ENCODE measurements at regions not wholly inside any gene's neighbourhood (a gene's known extent, or its start where the extent isn't known, plus 50 kb on each side); places are given as distances from the start of the nearest gene placed in this dataset.

DNA sequence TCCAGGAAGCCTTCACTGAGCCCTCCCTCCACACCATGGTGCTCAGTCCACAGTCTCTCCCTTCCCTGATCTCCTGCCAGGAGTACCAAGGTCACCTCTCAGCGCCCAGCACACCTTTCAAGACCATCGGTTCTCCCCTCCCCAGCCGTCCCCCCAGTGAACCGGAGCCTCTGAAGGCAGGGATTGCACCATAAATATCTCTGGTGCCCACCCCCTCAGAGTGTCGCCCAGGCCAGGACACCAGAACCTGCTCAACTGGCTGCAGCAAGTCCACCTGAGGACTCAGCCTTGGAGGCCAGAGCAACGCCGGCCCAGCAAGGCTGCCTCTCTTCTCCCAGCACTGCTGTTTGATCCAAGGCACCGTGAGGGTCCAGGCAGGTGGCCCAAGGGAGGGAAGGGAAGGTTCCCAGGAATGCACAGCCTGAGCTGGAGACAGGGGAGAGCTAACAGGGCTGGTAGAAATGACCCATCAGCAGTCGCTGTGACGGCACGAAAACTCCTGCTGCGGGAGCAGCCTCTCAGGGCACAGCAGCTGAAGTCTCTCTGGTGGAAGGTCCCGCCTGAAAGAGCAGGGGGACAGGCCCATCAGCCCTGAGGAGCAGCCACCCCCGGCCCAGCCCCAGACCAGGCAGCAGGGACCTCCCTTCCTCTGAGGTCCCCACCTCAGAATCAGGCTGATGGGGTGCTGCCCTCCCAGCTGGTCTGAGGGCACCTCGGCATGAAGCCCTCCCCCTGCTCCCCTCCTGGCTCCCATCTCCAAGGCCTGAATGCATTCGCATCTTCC is 80.3 kb downstream of the BUD13 start:
- Histone ChIP-seq H3K36me3 (ENCODE audit: control insufficient read depth in 2 of 2, insufficient read depth in 2 of 2, low read length in 1 of 2) (no peaks in the 10 kb centered on the region), H3K9me3 (ENCODE audit: control insufficient read depth in 2 of 2, insufficient read depth in 1 of 2, low read length in 1 of 2) (no peaks in the 10 kb centered on the region), H3K27me3 (ENCODE audit: control insufficient read depth in 2 of 2, insufficient read depth in 1 of 2, low read length in 1 of 2) (peaks cover 2 to 11% of the 10 kb centered on the region in 2 donors), H3K4me1 (ENCODE audit: control insufficient read depth in 2 of 2, insufficient read depth in 2 of 2, low read length in 2 of 2) (no peaks in the 10 kb centered on the region), H3K4me3 (ENCODE audit: low read length in 2 of 2) (no peak overlapping the region), H3K27ac (ENCODE audit: low read depth in 1 of 2, low read length in 1 of 2) (no peak overlapping the region)
- WGBS: 88% methylated on average over 16 of the region's 16 CpGs
- DNase-seq (ENCODE audit: low read depth in 6 of 9, low spot score in 9 of 9): no peak

DNA sequence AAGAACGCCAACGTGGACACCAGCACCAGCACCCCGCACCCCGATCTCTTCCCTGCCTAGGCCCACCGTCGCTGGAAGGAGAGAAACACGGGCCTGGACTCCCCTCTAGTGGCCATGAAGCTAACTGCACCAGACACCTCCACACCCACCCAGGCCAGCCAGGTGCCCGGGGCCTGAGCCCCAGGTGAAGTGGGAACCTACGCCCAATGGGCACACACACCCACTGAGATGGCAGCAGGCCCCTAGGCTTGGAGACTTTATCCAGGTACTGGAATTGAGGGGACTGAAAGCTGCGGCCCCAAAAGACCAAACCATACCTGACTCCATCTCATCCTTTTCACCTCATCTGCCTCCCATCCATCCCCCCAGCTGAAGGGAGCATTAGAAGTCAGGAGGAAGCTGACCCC is 81.0 kb downstream of the BUD13 start:
- no peak overlapping the region for H3K4me3 ChIP-seq (ENCODE audit: low read length in 2 of 2)
- H3K9me3 ChIP-seq (ENCODE audit: control insufficient read depth in 2 of 2, insufficient read depth in 1 of 2, low read length in 1 of 2): no peaks in the 10 kb centered on the region
- no peak overlapping the region for H3K27ac ChIP-seq (ENCODE audit: low read depth in 1 of 2, low read length in 1 of 2)
- H3K36me3 ChIP-seq (ENCODE audit: control insufficient read depth in 2 of 2, insufficient read depth in 2 of 2, low read length in 1 of 2): no peaks in the 10 kb centered on the region
- DNase-seq (ENCODE audit: low read depth in 6 of 9, low spot score in 9 of 9): peak in 6 of 9 donors; percentile 32 to 63 (median 48)
- peaks cover 2 to 11% of the 10 kb centered on the region in 2 donors for H3K27me3 ChIP-seq (ENCODE audit: control insufficient read depth in 2 of 2, insufficient read depth in 1 of 2, low read length in 1 of 2)
- 17% methylated on average over 10 of the region's 10 CpGs for WGBS
- H3K4me1 ChIP-seq (ENCODE audit: control insufficient read depth in 2 of 2, insufficient read depth in 2 of 2, low read length in 2 of 2): no peaks in the 10 kb centered on the region

- H3K4me1 ChIP-seq (ENCODE audit: control insufficient read depth in 2 of 2, insufficient read depth in 2 of 2, low read length in 2 of 2): no peaks in the 10 kb centered on the region
- H3K36me3 ChIP-seq (ENCODE audit: control insufficient read depth in 2 of 2, insufficient read depth in 2 of 2, low read length in 1 of 2): no peaks in the 10 kb centered on the region
- WGBS: 79% methylated on average over 9 of the region's 9 CpGs
- no peak overlapping the region for H3K27ac ChIP-seq (ENCODE audit: low read depth in 1 of 2, low read length in 1 of 2)
- no peak for DNase-seq (ENCODE audit: low read depth in 6 of 9, low spot score in 9 of 9)
- no peaks in the 10 kb centered on the region for H3K9me3 ChIP-seq (ENCODE audit: control insufficient read depth in 2 of 2, insufficient read depth in 1 of 2, low read length in 1 of 2)
- H3K27me3 ChIP-seq (ENCODE audit: control insufficient read depth in 2 of 2, insufficient read depth in 1 of 2, low read length in 1 of 2): peaks cover 0 to 6% of the 10 kb centered on the region in 2 donors
- no peak overlapping the region for H3K4me3 ChIP-seq (ENCODE audit: low read length in 2 of 2)
These were observed 82.2 kb downstream of the BUD13 start for GRCh38 chr11:116690611-116691010.

DNA sequence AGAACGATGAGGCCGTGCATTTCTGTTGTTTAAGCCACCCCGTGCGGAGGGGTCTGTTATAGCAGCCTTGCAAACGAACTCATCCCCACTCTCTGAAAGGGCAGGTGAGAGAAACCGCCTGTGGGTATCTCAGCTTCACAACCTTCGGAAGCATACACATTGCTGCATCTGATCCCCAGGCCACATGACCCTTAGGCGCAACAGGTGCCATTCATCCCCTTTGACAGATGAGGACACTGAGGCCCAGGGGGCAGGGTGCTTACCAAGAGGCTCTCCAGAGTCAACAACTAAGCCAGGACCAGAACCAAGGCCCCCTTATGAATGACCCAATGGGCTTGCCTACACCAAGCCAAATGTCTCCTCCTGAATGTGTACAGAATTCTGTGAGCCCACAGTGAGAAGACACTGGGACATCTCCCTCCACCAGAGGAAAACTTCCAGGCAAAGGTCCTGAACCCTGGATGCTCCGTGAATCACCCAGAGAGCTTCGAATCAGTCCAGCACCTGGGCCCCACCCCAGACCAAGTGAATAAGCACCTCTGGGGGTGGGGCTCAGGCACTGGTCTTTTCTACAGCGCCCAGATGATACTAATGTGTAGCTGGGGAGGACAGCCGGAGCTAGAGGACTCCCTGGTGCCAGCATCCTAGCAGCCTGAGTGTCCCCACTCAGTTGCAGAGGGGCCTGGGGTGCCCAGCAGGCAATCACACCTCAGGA is 83.2 kb downstream of the BUD13 start:
- no peaks in the 10 kb centered on the region for H3K4me1 ChIP-seq (ENCODE audit: control insufficient read depth in 2 of 2, insufficient read depth in 2 of 2, low read length in 2 of 2)
- no peak for DNase-seq (ENCODE audit: low read depth in 6 of 9, low spot score in 9 of 9)
- no peaks in the 10 kb centered on the region for H3K9me3 ChIP-seq (ENCODE audit: control insufficient read depth in 2 of 2, insufficient read depth in 1 of 2, low read length in 1 of 2)
- no peaks in the 10 kb centered on the region for H3K36me3 ChIP-seq (ENCODE audit: control insufficient read depth in 2 of 2, insufficient read depth in 2 of 2, low read length in 1 of 2)
- 88% methylated on average over 12 of the region's 12 CpGs for WGBS
- H3K27ac ChIP-seq (ENCODE audit: low read depth in 1 of 2, low read length in 1 of 2): no peak overlapping the region
- H3K4me3 ChIP-seq (ENCODE audit: low read length in 2 of 2): no peak overlapping the region
- H3K27me3 ChIP-seq (ENCODE audit: control insufficient read depth in 2 of 2, insufficient read depth in 1 of 2, low read length in 1 of 2): peaks cover 0 to 6% of the 10 kb centered on the region in 2 donors

DNA sequence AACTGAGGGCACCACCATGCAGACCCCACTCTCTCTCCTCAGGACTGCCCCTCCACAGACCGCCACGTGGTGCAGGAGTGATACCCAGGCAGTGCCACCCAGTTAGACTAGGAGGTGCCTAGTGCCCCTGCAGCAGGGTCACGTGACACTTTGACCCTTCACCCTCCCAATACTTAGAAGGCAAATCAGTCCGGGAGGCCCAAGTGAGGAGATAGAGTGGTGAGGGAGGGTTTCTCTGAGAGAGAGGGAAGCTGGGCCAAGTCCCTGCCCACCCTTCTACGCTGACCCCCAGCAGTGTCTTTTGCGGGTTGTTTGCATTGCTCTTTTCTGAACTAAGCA is 84.6 kb downstream of the BUD13 start:
- Histone ChIP-seq H3K27me3 (ENCODE audit: control insufficient read depth in 2 of 2, insufficient read depth in 1 of 2, low read length in 1 of 2) (peaks cover 0 to 2% of the 10 kb centered on the region in 2 donors), H3K36me3 (ENCODE audit: control insufficient read depth in 2 of 2, insufficient read depth in 2 of 2, low read length in 1 of 2) (no peaks in the 10 kb centered on the region), H3K4me3 (ENCODE audit: low read length in 2 of 2) (no peak overlapping the region), H3K9me3 (ENCODE audit: control insufficient read depth in 2 of 2, insufficient read depth in 1 of 2, low read length in 1 of 2) (no peaks in the 10 kb centered on the region), H3K4me1 (ENCODE audit: control insufficient read depth in 2 of 2, insufficient read depth in 2 of 2, low read length in 2 of 2) (no peaks in the 10 kb centered on the region), H3K27ac (ENCODE audit: low read depth in 1 of 2, low read length in 1 of 2) (no peak overlapping the region)
- 90% methylated on average over 6 of the region's 6 CpGs for WGBS
- no peak for DNase-seq (ENCODE audit: low read depth in 6 of 9, low spot score in 9 of 9)

DNA sequence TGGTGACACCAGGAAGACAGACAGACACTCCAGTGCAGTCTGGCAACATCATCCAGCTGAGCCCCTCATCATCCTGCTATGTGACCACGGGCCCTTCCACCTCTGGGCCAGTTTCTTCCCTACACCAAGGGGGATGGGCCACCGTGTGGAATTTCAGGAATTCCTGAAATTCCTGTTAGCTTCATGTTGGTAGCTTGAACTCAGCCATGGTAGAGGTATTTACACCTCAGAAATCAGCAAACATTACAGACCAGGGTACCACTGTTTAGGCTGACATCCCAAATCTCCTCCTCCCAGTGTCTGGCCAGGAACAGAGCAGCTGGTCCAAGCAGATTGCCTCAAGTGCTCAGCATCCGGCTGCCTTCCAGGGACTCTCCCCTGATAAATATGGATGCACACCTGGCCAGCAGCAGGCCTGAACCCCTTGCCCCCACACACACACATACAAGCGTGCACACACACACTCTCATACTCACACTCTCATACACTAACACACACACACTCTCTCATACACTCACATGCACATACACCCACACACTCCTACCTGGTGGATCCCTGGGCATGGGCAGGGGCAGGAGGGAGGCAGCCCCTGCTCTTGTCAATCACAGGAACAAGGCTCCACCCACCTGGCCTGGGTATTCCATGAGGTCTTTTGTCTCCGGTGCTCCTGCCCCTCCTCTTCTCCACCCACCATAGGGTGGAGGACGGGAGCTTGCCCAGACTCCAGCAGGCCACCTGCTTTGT is 85.2 kb downstream of the BUD13 start:
- H3K9me3 ChIP-seq (ENCODE audit: control insufficient read depth in 2 of 2, insufficient read depth in 1 of 2, low read length in 1 of 2): no peaks in the 10 kb centered on the region
- whole genome bisulfite sequencing: 71% methylated on average over 6 of the region's 6 CpGs
- no peak overlapping the region for H3K4me3 ChIP-seq (ENCODE audit: low read length in 2 of 2)
- H3K27me3 ChIP-seq (ENCODE audit: control insufficient read depth in 2 of 2, insufficient read depth in 1 of 2, low read length in 1 of 2): peaks cover 0 to under 1% of the 10 kb centered on the region in 2 donors
- no peak for DNase-seq (ENCODE audit: low read depth in 6 of 9, low spot score in 9 of 9)
- no peak overlapping the region for H3K27ac ChIP-seq (ENCODE audit: low read depth in 1 of 2, low read length in 1 of 2)
- no peaks in the 10 kb centered on the region for H3K36me3 ChIP-seq (ENCODE audit: control insufficient read depth in 2 of 2, insufficient read depth in 2 of 2, low read length in 1 of 2)
- H3K4me1 ChIP-seq (ENCODE audit: control insufficient read depth in 2 of 2, insufficient read depth in 2 of 2, low read length in 2 of 2): no peaks in the 10 kb centered on the region

- Histone ChIP-seq H3K36me3 (ENCODE audit: control insufficient read depth in 2 of 2, insufficient read depth in 2 of 2, low read length in 1 of 2) (no peaks in the 10 kb centered on the region), H3K27ac (ENCODE audit: low read depth in 1 of 2, low read length in 1 of 2) (no peak overlapping the region), H3K4me3 (ENCODE audit: low read length in 2 of 2) (no peak overlapping the region), H3K9me3 (ENCODE audit: control insufficient read depth in 2 of 2, insufficient read depth in 1 of 2, low read length in 1 of 2) (no peaks in the 10 kb centered on the region), H3K27me3 (ENCODE audit: control insufficient read depth in 2 of 2, insufficient read depth in 1 of 2, low read length in 1 of 2) (no peaks in the 10 kb centered on the region), H3K4me1 (ENCODE audit: control insufficient read depth in 2 of 2, insufficient read depth in 2 of 2, low read length in 2 of 2) (no peaks in the 10 kb centered on the region)
- WGBS: 76% methylated on average over 9 of the region's 9 CpGs
- no peak for DNase-seq (ENCODE audit: low read depth in 6 of 9, low spot score in 9 of 9)
These were observed 85.9 kb downstream of the BUD13 start for GRCh38 chr11:116686866-116687265.

DNA sequence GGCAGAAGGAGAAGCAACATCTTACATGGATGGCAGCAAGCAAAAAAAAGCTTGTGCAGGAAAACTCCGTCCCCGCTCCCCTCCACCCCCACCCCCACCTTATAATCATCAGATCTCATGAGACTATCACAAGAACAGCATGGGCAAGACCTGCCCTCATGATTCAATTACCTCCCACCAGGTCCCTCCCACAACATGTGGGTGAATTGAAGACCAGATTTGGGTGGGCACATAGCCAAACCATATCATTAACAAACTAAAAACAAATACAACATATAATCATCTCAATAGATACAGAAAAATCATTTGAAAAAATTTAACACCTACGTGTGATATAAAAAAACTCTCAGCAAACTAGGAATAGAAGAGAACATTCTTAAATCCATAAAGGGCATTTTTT is 88.8 kb downstream of the BUD13 start:
- no peak for DNase-seq (ENCODE audit: low read depth in 6 of 9, low spot score in 9 of 9)
- H3K27me3 ChIP-seq (ENCODE audit: control insufficient read depth in 2 of 2, insufficient read depth in 1 of 2, low read length in 1 of 2): no peaks in the 10 kb centered on the region

More for the DNA sequence above, 88.8 kb downstream of the BUD13 start:
- H3K27ac ChIP-seq (ENCODE audit: low read depth in 1 of 2, low read length in 1 of 2): no peak overlapping the region
- H3K4me1 ChIP-seq (ENCODE audit: control insufficient read depth in 2 of 2, insufficient read depth in 2 of 2, low read length in 2 of 2): no peaks in the 10 kb centered on the region
- 97% methylated on average over 3 of the region's 3 CpGs for WGBS
- H3K36me3 ChIP-seq (ENCODE audit: control insufficient read depth in 2 of 2, insufficient read depth in 2 of 2, low read length in 1 of 2): no peaks in the 10 kb centered on the region
- no peaks in the 10 kb centered on the region for H3K9me3 ChIP-seq (ENCODE audit: control insufficient read depth in 2 of 2, insufficient read depth in 1 of 2, low read length in 1 of 2)
- no peak overlapping the region for H3K4me3 ChIP-seq (ENCODE audit: low read length in 2 of 2)

All from thymus (tissue), 11 donors.